ENCODE measurements at regions not wholly inside any gene's neighbourhood (a gene's known extent, or its start where the extent isn't known, plus 50 kb on each side); places are given as distances from the start of the nearest gene placed in this dataset.

DNA sequence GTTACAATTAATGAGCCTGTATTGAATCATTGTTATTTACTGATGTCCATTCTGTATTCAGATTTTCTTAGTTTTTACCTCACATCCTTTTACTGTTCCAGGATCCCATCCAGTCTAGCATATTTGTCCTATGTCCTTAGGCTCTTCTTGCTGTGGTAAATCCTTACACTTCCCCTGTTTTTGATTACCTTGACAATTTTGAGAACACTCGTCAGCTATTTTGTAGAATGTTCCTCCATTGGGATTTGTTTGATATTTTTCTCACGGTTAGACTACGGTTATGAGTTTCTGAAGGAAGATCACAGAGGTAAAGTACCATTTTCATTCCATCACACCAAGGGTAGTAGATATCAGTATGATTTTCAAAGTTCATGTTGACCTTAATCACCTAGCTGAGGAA is 202.3 kb downstream of the AKAIN1 start:
- WGBS, 2 donors (ENCODE audit: extremely low coverage in 2 of 2, insufficient read length in 2 of 2, insufficient replicate concordance in 1 of 2), result no CpG with 5 or more reads among the region's 3 CpGs
- no peak overlapping the region for H3K27ac ChIP-seq (replicated peaks; ENCODE audit: low read length)
- no peak overlapping the region for H2BK120ac ChIP-seq (ENCODE audit: low read depth, low read length)
- H3K9ac ChIP-seq (ENCODE audit: low read depth, low read length, poor library complexity), result no peak overlapping the region
- no peak overlapping the region for H2BK15ac ChIP-seq (ENCODE audit: low read length)
- H3K9me3 ChIP-seq (replicated peaks in 1 of 2; ENCODE audit: control insufficient read depth in 2 of 2, insufficient read depth in 1 of 2, low read depth in 1 of 2, low read length in 2 of 2), result peaks cover 0 to 10% of the 10 kb centered on the region in 2 donors
- H4K91ac ChIP-seq (ENCODE audit: low read depth, low read length, poor library complexity), result no peak overlapping the region
- no peak overlapping the region for H3K23ac ChIP-seq (ENCODE audit: low read depth, low read length, poor library complexity)
- H3K4me3 ChIP-seq (ENCODE audit: low read length in 2 of 2), result no peak overlapping the region
- peaks cover 0 to 3% of the 10 kb centered on the region in 2 donors for H3K36me3 ChIP-seq (replicated peaks in 1 of 2; ENCODE audit: control insufficient read depth in 2 of 2, insufficient read depth in 2 of 2, low read length in 2 of 2)
- peaks cover 3% of the 10 kb centered on the region for H3K79me1 ChIP-seq (ENCODE audit: low read depth, low read length)
- no peak overlapping the region for H2BK12ac ChIP-seq (ENCODE audit: low read length)
- H4K8ac ChIP-seq (ENCODE audit: low read depth, low read length), result no peak overlapping the region
- H2AFZ ChIP-seq (ENCODE audit: low read length), result no peak overlapping the region
- H3K18ac ChIP-seq (ENCODE audit: low read length), result no peak overlapping the region
- no peak overlapping the region for H3K4me2 ChIP-seq (ENCODE audit: insufficient read depth, low read length, poor library complexity, severe bottlenecking)
- no peaks in the 10 kb centered on the region for H3K4me1 ChIP-seq (ENCODE audit: control insufficient read depth in 2 of 2, insufficient read depth in 1 of 2, low read depth in 1 of 2, low read length in 2 of 2)
- H3K4ac ChIP-seq (ENCODE audit: low read length), result no peak overlapping the region
- H2AK5ac ChIP-seq (ENCODE audit: low read depth, low read length), result no peak overlapping the region
- H3K14ac ChIP-seq (ENCODE audit: low read length), result no peak overlapping the region
- H2BK5ac ChIP-seq (ENCODE audit: low read length), result no peak overlapping the region
- DNase-seq (ENCODE audit: low spot score), result no peak
- H3K27me3 ChIP-seq (ENCODE audit: control insufficient read depth in 3 of 3, insufficient read depth in 3 of 3, low read depth in 1 of 3, low read length in 3 of 3), result no peaks in the 10 kb centered on the region

- no peak overlapping the region for H2AFZ ChIP-seq (ENCODE audit: low read length)
- H3K27ac ChIP-seq (replicated peaks; ENCODE audit: low read length), result no peak overlapping the region
- no peak overlapping the region for H3K4me3 ChIP-seq (ENCODE audit: low read length in 2 of 2)
- H2BK15ac ChIP-seq (ENCODE audit: low read length), result no peak overlapping the region
- H2BK120ac ChIP-seq (ENCODE audit: low read depth, low read length), result no peak overlapping the region
- H3K9ac ChIP-seq (ENCODE audit: low read depth, low read length, poor library complexity), result no peak overlapping the region
- H3K18ac ChIP-seq (ENCODE audit: low read length), result peak overlapping the region; percentile 86
- peaks cover 0 to 3% of the 10 kb centered on the region in 2 donors for H3K36me3 ChIP-seq (replicated peaks in 1 of 2; ENCODE audit: control insufficient read depth in 2 of 2, insufficient read depth in 2 of 2, low read length in 2 of 2)
- WGBS, 2 donors (ENCODE audit: extremely low coverage in 2 of 2, insufficient read length in 2 of 2, insufficient replicate concordance in 1 of 2), result no CpG with 5 or more reads among the region's 10 CpGs
- no peak overlapping the region for H2AK5ac ChIP-seq (ENCODE audit: low read depth, low read length)
- H3K9me3 ChIP-seq (replicated peaks in 1 of 2; ENCODE audit: control insufficient read depth in 2 of 2, insufficient read depth in 1 of 2, low read depth in 1 of 2, low read length in 2 of 2), result peaks cover 0 to 10% of the 10 kb centered on the region in 2 donors
- H2BK12ac ChIP-seq (ENCODE audit: low read length), result no peak overlapping the region
- no peaks in the 10 kb centered on the region for H3K79me1 ChIP-seq (ENCODE audit: low read depth, low read length)
- no peak overlapping the region for H3K14ac ChIP-seq (ENCODE audit: low read length)
- H3K4ac ChIP-seq (ENCODE audit: low read length), result no peak overlapping the region
- no peak overlapping the region for H4K91ac ChIP-seq (ENCODE audit: low read depth, low read length, poor library complexity)
- no peak overlapping the region for H2BK5ac ChIP-seq (ENCODE audit: low read length)
- peak overlapping the region; percentile 52 for H4K8ac ChIP-seq (ENCODE audit: low read depth, low read length)
- no peak overlapping the region for H3K23ac ChIP-seq (ENCODE audit: low read depth, low read length, poor library complexity)
- peak; percentile 40 for DNase-seq (ENCODE audit: low spot score)
- peaks cover 0 to 11% of the 10 kb centered on the region in 2 donors for H3K4me1 ChIP-seq (ENCODE audit: control insufficient read depth in 2 of 2, insufficient read depth in 1 of 2, low read depth in 1 of 2, low read length in 2 of 2)
- no peak overlapping the region for H3K4me2 ChIP-seq (ENCODE audit: insufficient read depth, low read length, poor library complexity, severe bottlenecking)
- H3K27me3 ChIP-seq (ENCODE audit: control insufficient read depth in 3 of 3, insufficient read depth in 3 of 3, low read depth in 1 of 3, low read length in 3 of 3), result no peaks in the 10 kb centered on the region
These were observed 209.3 kb downstream of the AKAIN1 start for GRCh38 chr18:4987452-4988405.

DNA sequence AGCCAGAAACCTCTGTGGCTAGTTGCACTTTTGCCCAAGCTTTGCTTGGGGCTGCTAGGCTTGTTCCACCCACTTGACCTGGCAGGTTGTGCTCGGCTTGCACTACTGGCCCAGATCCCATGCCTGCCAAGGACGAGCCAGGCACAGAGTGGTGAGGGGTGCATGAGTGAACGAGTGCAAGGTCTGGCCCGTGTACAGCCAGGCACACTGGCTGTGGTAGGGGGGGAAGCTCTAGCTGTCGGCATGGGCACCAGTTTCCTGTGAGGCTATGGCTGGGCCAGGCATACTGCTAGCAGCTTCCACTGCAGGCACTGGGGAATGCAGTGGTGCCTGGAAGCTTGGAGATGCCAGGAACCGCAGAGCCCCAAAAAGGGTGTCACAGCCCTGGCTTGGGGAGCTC is 210.4 kb downstream of the AKAIN1 start:
- Histone ChIP-seq H3K14ac (ENCODE audit: low read length) (peak overlapping the region; percentile 10), H3K4me3 (ENCODE audit: low read length in 2 of 2) (peak overlapping the region in 1 of 2 donors; percentile 61), H3K18ac (ENCODE audit: low read length) (peak overlapping the region; percentile 45), H3K9me3 (replicated peaks in 1 of 2; ENCODE audit: control insufficient read depth in 2 of 2, insufficient read depth in 1 of 2, low read depth in 1 of 2, low read length in 2 of 2) (peaks cover 0 to 5% of the 10 kb centered on the region in 2 donors), H3K23ac (ENCODE audit: low read depth, low read length, poor library complexity) (no peak overlapping the region), H2AK5ac (ENCODE audit: low read depth, low read length) (no peak overlapping the region), H3K27me3 (ENCODE audit: control insufficient read depth in 3 of 3, insufficient read depth in 3 of 3, low read depth in 1 of 3, low read length in 3 of 3) (no peaks in the 10 kb centered on the region), H3K9ac (ENCODE audit: low read depth, low read length, poor library complexity) (no peak overlapping the region), H3K79me1 (ENCODE audit: low read depth, low read length) (no peaks in the 10 kb centered on the region), H2BK15ac (ENCODE audit: low read length) (no peak overlapping the region), H4K91ac (ENCODE audit: low read depth, low read length, poor library complexity) (no peak overlapping the region), H3K4me1 (ENCODE audit: control insufficient read depth in 2 of 2, insufficient read depth in 1 of 2, low read depth in 1 of 2, low read length in 2 of 2) (peaks cover 0 to 11% of the 10 kb centered on the region in 2 donors), H2BK5ac (ENCODE audit: low read length) (no peak overlapping the region), H3K4me2 (ENCODE audit: insufficient read depth, low read length, poor library complexity, severe bottlenecking) (no peak overlapping the region), H3K27ac (replicated peaks; ENCODE audit: low read length) (no peak overlapping the region), H2BK12ac (ENCODE audit: low read length) (no peak overlapping the region), H4K8ac (ENCODE audit: low read depth, low read length) (no peak overlapping the region), H2BK120ac (ENCODE audit: low read depth, low read length) (no peak overlapping the region), H3K36me3 (replicated peaks in 1 of 2; ENCODE audit: control insufficient read depth in 2 of 2, insufficient read depth in 2 of 2, low read length in 2 of 2) (no peaks in the 10 kb centered on the region), H2AFZ (ENCODE audit: low read length) (no peak overlapping the region), H3K4ac (ENCODE audit: low read length) (no peak overlapping the region)
- WGBS, 2 donors (ENCODE audit: extremely low coverage in 2 of 2, insufficient read length in 2 of 2, insufficient replicate concordance in 1 of 2), result no CpG with 5 or more reads among the region's 6 CpGs
- DNase-seq (ENCODE audit: low spot score), result no peak

DNA sequence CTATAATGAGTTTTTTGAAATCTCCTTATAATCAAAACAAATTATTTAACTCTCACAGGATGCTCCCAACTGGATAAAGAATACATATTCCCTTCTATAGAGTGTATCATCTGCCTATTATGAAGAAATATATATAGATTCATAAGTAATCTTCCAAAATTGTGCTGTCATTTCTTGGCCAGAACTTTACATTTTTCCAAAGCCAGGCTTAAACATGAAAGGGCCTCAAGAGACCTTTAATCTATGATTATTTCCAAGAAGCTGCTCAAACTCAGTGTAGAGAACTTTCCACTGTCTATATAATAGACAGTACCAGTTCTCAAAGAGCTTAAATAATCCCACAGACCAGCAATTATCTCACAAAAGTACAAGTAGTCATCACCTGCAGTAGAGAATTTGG is 211.0 kb downstream of the AKAIN1 start:
- no peak overlapping the region for H4K8ac ChIP-seq (ENCODE audit: low read depth, low read length)
- H2BK12ac ChIP-seq (ENCODE audit: low read length), result no peak overlapping the region
- no peak overlapping the region for H3K27ac ChIP-seq (replicated peaks; ENCODE audit: low read length)
- no peak overlapping the region for H2BK5ac ChIP-seq (ENCODE audit: low read length)
- H3K23ac ChIP-seq (ENCODE audit: low read depth, low read length, poor library complexity), result no peak overlapping the region
- no peak overlapping the region for H2BK15ac ChIP-seq (ENCODE audit: low read length)
- no peaks in the 10 kb centered on the region for H3K79me1 ChIP-seq (ENCODE audit: low read depth, low read length)
- H4K91ac ChIP-seq (ENCODE audit: low read depth, low read length, poor library complexity), result no peak overlapping the region
- H3K9me3 ChIP-seq (replicated peaks in 1 of 2; ENCODE audit: control insufficient read depth in 2 of 2, insufficient read depth in 1 of 2, low read depth in 1 of 2, low read length in 2 of 2), result peaks cover 0 to 4% of the 10 kb centered on the region in 2 donors
- H3K27me3 ChIP-seq (ENCODE audit: control insufficient read depth in 3 of 3, insufficient read depth in 3 of 3, low read depth in 1 of 3, low read length in 3 of 3), result no peaks in the 10 kb centered on the region
- no peak overlapping the region for H3K14ac ChIP-seq (ENCODE audit: low read length)
- DNase-seq (ENCODE audit: low spot score), result no peak
- no peak overlapping the region for H3K4me3 ChIP-seq (ENCODE audit: low read length in 2 of 2)
- H3K4ac ChIP-seq (ENCODE audit: low read length), result no peak overlapping the region
- H2AK5ac ChIP-seq (ENCODE audit: low read depth, low read length), result no peak overlapping the region
- no peak overlapping the region for H3K18ac ChIP-seq (ENCODE audit: low read length)
- peaks cover 0 to 11% of the 10 kb centered on the region in 2 donors for H3K4me1 ChIP-seq (ENCODE audit: control insufficient read depth in 2 of 2, insufficient read depth in 1 of 2, low read depth in 1 of 2, low read length in 2 of 2)
- no peak overlapping the region for H3K9ac ChIP-seq (ENCODE audit: low read depth, low read length, poor library complexity)
- no peaks in the 10 kb centered on the region for H3K36me3 ChIP-seq (replicated peaks in 1 of 2; ENCODE audit: control insufficient read depth in 2 of 2, insufficient read depth in 2 of 2, low read length in 2 of 2)
- no peak overlapping the region for H2BK120ac ChIP-seq (ENCODE audit: low read depth, low read length)
- H3K4me2 ChIP-seq (ENCODE audit: insufficient read depth, low read length, poor library complexity, severe bottlenecking), result no peak overlapping the region
- no peak overlapping the region for H2AFZ ChIP-seq (ENCODE audit: low read length)

All from neuronal stem cell (in vitro differentiated cells).